Transverse colon (tissue), 4 donors: ENCODE measurements at regions not wholly inside any gene's neighbourhood (a gene's known extent, or its start where the extent isn't known, plus 50 kb on each side); places are given as distances from the start of the nearest gene placed in this dataset.
"Not testable (repeated sequence)": the region's sequence is repeated elsewhere in the genome, so short reads cannot be mapped to it uniquely, and the experiment has no call there.

Experiments used
- POLR2A ChIP-seq: fragments of 450-650 bp; IDR thresholded peaks from one replicate; pipeline ENCODE4 v1.6.1; 2016; ENCODE audit warnings: antibody characterized with exemption, mild to moderate bottlenecking, moderate library complexity
- POLR2AphosphoS5 ChIP-seq, 3 donors: sonication (generic); formaldehyde crosslinking; IDR thresholded peaks; one replicate each; pipeline ENCODE4 v1.6.1; 2016; ENCODE audit warnings: antibody characterized with exemption in 3 of 3
- TF ChIP-seq, protein P1 (sequence below), 5 experiments: fragments of 200-600 bp in 3 of 5; fragments of 450-650 bp in 2 of 5; sonication (generic) in 3 of 5; IDR thresholded peaks; 1 replicate in 2 of 5; 2 replicates in 3 of 5; pipeline ENCODE4 v1.5.1; 2016 to 2017; ENCODE audit warnings: antibody characterized with exemption in 5 of 5, inconsistent platforms in 3 of 5, mild to moderate bottlenecking in 2 of 5, moderate library complexity in 1 of 5

DNA sequence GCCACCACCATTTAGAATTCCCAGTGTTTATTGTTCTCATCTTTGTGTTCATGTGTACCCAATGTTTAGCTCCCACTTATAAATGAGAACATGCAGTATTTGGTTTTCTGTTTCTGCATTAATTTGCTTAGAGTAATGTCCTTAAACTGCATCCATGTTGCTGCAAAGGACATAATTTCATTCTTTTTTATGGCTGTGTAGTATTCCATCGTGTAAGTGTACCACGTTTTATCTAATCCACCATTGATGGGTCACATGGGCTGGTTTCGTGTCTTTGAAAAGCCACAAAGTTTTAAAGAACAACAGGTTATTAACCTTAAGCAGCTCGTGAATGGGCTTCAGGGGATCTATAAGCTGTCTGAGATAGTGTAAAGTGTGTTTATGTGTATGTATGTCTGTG, 125.2 kb upstream of the CDIN1 start:
- TF ChIP-seq, protein P1, sequence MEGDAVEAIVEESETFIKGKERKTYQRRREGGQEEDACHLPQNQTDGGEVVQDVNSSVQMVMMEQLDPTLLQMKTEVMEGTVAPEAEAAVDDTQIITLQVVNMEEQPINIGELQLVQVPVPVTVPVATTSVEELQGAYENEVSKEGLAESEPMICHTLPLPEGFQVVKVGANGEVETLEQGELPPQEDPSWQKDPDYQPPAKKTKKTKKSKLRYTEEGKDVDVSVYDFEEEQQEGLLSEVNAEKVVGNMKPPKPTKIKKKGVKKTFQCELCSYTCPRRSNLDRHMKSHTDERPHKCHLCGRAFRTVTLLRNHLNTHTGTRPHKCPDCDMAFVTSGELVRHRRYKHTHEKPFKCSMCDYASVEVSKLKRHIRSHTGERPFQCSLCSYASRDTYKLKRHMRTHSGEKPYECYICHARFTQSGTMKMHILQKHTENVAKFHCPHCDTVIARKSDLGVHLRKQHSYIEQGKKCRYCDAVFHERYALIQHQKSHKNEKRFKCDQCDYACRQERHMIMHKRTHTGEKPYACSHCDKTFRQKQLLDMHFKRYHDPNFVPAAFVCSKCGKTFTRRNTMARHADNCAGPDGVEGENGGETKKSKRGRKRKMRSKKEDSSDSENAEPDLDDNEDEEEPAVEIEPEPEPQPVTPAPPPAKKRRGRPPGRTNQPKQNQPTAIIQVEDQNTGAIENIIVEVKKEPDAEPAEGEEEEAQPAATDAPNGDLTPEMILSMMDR (IDR thresholded peaks at IDR 0.05), result not testable (repeated sequence)
- not testable (repeated sequence) for TF ChIP-seq POLR2A; POLR2AphosphoS5 (IDR thresholded peaks at IDR 0.05)
